AG08396 (cell line): ENCODE measurements at regions not wholly inside any gene's neighbourhood (a gene's known extent, or its start where the extent isn't known, plus 50 kb on each side); places are given as distances from the start of the nearest gene placed in this dataset.
"Not testable (repeated sequence)": the region's sequence is repeated elsewhere in the genome, so short reads cannot be mapped to it uniquely, and the experiment has no call there.

ENCODE experiments used
- DNase-seq: peaks from one replicate; pipeline ENCODE4 v3.0.0; 2012; ENCODE audit warnings: low spot score, mixed read lengths

DNA sequence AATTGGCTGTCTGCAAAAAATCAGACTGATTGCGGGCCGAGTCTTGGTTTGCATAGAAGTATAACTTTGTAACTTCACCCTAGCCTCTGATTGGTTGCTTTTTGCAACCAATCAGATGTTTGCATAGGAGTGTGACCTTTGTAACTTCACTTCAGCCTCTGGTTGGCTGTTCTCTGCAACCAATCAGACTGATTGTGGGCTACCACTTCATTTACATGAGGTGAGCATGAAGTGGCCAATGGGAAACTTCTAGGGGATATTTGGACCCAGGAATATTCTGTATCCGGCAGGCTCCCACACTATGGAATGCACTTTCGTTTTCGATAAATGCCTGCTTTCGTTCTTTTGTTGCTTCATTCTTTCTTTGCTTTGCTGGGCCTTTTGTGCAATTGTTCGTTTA is 667.7 kb downstream of the FAM133A start:
- DNase-seq = not testable (repeated sequence)

- no peak for DNase-seq
These were observed 687.2 kb downstream of the FAM133A start for GRCh38 chrX:94361241-94361640.

DNA sequence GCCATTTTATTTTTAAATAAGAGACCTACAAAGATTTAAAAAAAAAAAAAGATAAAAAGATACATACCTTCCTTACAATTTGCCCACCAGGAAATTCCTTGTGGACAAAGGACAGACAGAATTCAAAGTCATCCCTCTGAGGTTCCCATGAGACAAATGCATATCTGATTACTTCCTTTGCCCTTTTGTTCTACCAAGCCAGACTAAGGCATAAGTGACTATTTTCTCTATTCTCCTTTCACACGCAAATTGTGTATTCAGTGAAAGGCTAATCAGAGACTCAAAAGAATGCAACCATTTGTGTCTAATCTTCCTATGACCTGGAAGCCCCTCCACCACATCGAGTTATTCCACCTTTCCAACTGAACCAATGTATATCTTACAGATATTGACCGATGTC is 691.7 kb downstream of the FAM133A start:
- no peak for DNase-seq

DNA sequence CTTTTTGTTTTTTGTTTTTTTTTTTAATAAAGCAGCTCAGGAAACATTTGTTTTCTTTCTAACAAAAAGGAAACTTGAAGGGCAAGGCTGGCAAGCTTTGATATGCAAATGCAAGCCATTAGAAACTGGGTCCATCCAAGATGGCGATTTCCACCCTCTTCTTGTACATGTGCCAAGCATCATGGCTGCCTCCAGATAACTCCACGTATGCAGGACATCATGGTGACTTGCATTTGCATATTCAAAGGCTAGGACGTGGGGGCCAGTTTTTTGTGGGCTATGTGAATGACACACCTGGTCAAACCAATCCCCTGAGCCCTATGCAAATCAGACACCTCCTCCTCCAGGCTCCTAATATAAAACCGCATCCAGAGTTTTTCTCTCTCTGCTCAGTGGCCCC is 692.6 kb downstream of the FAM133A start:
- DNase-seq = no peak

GRCh38 chrX:94389044-94389443 is 715.0 kb downstream of the FAM133A start:
- DNase-seq = no peak

DNA sequence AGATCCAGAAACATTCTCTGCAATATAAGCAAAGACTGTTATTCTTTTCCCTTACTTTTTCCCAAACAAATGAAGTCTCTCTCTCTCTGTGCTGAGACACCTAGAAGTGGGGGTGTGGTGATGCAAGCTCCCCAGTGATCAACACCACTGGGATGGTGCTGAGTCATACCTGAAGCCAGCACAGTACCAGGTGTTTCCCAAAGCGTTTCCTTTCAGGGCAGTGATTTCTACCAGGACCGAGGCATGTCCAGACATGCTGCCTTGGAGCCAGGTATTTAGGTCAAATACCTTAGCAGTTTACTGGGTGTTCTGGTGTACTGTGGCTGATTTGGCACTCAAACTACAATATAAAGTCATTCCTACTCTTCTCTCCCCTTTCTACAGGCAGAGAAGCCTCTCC is 726.5 kb downstream of the FAM133A start:
- no peak for DNase-seq

DNA sequence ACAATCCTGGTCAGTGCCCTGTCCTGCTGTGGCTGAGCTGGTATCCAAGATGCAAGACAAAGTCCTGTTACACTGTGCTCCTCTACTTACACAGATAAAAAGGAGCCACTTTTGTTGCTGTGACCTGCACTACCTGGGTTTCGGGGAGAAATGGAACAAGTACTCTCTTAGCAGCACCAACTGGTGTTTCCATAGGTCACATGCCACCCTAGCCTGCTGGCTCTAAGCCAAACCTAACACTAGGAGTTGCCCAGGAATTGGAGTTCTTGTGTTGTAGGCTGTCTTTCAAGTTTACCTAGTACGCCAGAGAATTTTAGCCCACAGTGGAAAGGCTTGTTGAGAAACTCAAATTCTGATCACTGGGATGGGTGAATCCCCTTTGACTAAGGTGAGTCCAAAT is 727.4 kb downstream of the FAM133A start:
- no peak for DNase-seq

DNA sequence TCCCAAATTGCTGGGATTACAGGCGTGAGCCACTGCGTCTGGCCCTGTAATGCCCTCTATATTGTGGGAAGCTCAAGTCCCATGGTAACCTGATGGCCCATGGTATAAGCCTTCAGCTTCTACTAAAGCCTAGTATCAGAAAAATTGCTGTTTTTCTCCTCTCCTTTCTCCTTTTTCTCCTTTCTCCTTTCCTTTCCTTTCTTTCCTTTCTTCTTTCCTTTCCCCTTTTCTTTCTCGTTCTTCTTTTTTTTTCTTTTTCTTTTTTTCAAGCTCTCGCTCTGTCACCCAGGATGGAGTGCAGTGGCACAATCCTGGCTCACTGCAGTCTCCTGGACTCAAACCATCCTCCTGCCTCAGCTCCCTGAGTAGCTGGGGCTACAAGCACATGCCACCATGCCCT is 740.7 kb downstream of the FAM133A start:
- no peak for DNase-seq

DNA sequence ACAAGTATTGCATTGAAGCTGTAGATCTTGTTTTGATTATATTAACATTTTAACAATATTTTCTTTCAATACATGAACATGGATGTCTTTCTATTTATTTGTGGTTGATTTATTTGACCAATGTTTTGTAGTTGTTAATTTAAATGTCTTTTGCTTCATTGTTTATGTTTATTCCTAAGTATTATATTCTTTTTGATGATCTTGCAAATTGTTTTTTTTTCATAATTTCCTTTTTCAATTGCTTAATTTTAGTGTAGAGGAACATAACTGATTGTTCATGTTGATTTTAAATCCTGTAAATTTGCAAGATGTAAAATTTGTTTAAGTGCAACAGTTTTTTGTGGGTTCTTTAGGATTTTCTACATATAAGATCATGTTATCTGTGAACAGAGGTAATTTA is 744.1 kb downstream of the FAM133A start:
- DNase-seq = no peak

- DNase-seq = no peak
These were observed 750.5 kb downstream of the FAM133A start for GRCh38 chrX:94424456-94424855.

DNA sequence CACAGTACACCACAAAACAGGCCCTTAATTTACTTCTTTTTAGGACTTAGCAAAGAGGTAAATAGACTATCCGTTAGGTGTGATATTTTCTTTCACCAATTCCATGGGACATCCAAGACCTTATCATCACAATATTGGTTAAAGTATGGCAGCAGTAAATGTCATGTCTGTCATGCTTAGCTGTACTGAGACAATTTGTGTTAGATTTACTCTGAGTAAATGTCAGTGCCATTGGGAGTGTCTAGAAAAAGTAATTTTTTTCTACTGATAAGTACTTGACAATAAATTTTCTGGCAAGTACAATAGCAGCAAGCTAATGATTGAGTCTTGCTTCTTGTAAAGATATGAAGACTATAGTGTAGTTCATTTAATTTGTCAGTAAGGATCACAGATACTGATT is 756.1 kb downstream of the FAM133A start:
- DNase-seq = no peak

DNA sequence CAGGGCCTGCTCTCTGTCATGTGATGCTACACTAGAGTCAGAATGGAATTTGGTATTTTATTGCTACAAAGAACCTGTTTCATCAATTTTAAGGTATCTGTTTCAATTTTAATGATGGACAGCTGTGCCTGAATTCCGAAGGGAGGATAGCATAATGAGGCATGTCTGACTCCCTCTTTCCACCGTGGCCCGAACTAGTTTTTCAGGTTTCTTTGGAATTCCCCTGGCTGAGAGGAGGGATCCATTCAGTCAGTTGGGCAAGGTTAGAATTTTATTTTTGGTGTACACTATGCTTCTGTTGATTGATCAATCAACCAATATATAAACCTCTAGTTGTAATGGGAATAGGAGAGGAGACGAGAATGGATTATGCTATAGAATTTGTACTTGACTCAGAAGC is 761.8 kb downstream of the FAM133A start:
- DNase-seq = no peak

- DNase-seq = no peak
These were observed 780.2 kb downstream of the FAM133A start for GRCh38 chrX:94454159-94454558.

- no peak for DNase-seq
These were observed 780.6 kb downstream of the FAM133A start for GRCh38 chrX:94454606-94455005.

- no peak for DNase-seq
These were observed 781.8 kb downstream of the FAM133A start for GRCh38 chrX:94455782-94456181.

GRCh38 chrX:94492541-94492940 is 818.5 kb downstream of the FAM133A start:
- DNase-seq = no peak

GRCh38 chrX:94493405-94493804 is 819.4 kb downstream of the FAM133A start:
- DNase-seq = no peak

DNA sequence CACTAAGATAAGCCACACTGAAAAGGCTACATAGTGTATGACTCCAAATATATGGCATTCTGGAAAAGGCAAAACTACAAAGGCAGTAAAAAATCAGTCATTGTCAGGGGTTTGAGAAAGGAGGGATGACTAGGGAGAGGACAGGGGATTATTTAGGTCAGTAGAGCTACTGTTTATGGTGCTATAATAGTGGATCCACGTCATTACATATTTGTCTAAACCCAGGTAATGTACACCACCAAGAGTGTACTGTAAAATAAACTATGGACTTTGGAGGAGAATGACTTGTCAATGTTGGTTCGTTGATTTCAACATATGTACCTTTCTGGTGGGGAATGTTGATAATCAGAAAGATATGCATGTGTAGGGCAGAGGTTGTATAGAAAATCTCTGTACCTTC is 837.6 kb downstream of the FAM133A start:
- no peak for DNase-seq

DNA sequence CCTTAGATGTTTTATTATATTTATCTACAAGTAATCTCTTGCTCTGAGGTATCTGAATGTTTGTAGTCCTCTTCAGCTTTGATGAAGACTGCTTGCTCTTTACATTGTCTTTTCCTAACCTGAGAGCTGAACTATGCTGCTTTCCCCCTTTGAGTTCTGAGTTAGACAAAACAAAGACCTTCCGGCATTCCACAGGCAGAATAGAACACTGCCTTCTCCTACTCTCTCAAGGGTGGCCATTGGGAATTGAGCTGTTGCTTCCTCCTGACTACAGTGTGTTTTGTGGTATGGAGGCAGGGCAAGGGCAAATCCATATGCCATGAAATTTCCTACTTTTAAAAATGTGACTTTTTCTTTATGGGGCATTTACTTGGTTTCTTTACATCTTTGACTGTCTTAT is 841.0 kb downstream of the FAM133A start:
- DNase-seq = no peak

- no peak for DNase-seq
These were observed 850.9 kb downstream of the FAM133A start for GRCh38 chrX:94524867-94525266.

GRCh38 chrX:94545722-94546121 is 871.7 kb downstream of the FAM133A start:
- no peak for DNase-seq

- no peak for DNase-seq
These were observed 877.8 kb downstream of the FAM133A start for GRCh38 chrX:94551831-94552230.

DNA sequence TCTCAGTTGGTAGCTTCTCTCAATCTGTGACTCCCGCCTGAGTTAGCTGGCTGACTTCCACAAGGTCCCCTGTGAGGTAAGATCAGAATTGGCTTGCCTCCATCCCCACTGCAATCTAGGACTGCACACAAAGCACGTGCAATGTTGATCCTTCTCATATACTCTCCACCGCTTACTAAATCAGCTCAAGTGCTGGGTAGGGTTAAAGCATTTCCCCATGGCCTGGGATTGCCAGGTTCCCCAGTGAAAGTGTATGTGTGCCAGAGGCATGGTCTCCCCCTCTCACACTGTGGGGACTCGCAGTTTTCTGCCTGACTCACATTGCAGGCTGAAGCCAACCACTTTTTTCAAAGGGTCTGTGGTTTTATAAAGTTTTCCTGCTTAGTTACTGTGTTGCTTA is 886.9 kb downstream of the FAM133A start:
- no peak for DNase-seq

DNA sequence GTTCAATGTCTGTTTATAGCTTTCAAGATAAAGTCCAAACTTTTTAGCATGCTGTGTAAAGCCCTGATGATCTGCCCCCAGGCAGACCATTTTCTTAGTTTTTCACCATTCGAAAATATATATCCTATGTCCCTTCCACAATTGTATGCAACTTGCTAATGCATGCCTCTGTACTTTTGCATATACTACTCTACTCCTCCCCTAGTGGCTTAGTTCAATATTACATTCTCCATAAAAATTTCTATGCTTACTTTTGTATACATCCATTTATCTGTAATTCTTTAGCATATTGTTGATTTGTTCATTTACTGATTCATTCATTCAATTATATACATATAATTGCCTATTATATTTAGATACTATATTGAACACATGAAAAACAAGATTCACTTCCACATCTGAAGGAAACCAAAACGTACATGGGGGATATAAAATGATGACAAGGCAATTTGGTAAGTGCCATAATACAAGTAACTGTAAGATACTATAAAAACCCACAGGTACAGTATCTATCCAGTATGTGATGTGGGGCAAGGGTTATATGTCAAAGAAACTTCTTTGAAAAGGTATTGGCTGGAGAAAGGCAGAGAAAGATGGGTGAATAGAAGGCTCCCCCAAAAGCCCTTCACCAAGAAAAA is 902.5 kb downstream of the FAM133A start:
- DNase-seq = no peak

GRCh38 chrX:94600077-94600476 is 926.1 kb downstream of the FAM133A start:
- DNase-seq = no peak
